H9 (cell line): ENCODE measurements at regions not wholly inside any gene's neighbourhood (a gene's known extent, or its start where the extent isn't known, plus 50 kb on each side); places are given as distances from the start of the nearest gene placed in this dataset.

ENCODE experiments used
- DNase-seq: peaks from one replicate; pipeline ENCODE4 v3.0.0-alpha.2; 2017
- H2AFZ ChIP-seq: one replicate; pipeline ENCODE4 v1.6.1; 2013; ENCODE audit warnings: mild to moderate bottlenecking, low read length, control low read depth, moderate library complexity
- H2AK5ac ChIP-seq: 2 replicates; pipeline ENCODE4 v1.6.1; 2013; ENCODE audit warnings: low read length, control low read depth, mixed read lengths; ENCODE audit not compliant: insufficient read length
- H2BK120ac ChIP-seq: one replicate; pipeline ENCODE4 v1.6.1; 2013; ENCODE audit warnings: low read depth, mild to moderate bottlenecking, low read length, control low read depth, inconsistent platforms; ENCODE audit not compliant: poor library complexity, severe bottlenecking
- H2BK12ac ChIP-seq: 2 replicates; pipeline ENCODE4 v1.6.1; 2013; ENCODE audit warnings: low read length, control low read depth, mixed read lengths, low read depth; ENCODE audit not compliant: insufficient read length
- H2BK15ac ChIP-seq: 2 replicates; pipeline ENCODE4 v1.6.1; 2013; ENCODE audit warnings: low read depth, low read length, control low read depth
- H2BK20ac ChIP-seq: one replicate; pipeline ENCODE4 v1.6.1; 2013; ENCODE audit warnings: low read depth, mild to moderate bottlenecking, low read length, control low read depth, inconsistent platforms; ENCODE audit not compliant: poor library complexity, severe bottlenecking
- H2BK5ac ChIP-seq: 2 replicates; pipeline ENCODE4 v1.6.1; 2013; ENCODE audit warnings: low read length, control low read depth, mixed read lengths; ENCODE audit not compliant: insufficient read length
- H3K14ac ChIP-seq: 2 replicates; pipeline ENCODE4 v1.6.1; 2013; ENCODE audit warnings: low read length, control low read depth; ENCODE audit not compliant: insufficient read depth
- H3K18ac ChIP-seq: 2 replicates; pipeline ENCODE4 v1.6.1; 2013; ENCODE audit warnings: low read depth, mild to moderate bottlenecking, mixed read lengths, low read length, control low read depth; ENCODE audit not compliant: insufficient read length
- H3K23ac ChIP-seq: 2 replicates; pipeline ENCODE4 v1.6.1; 2013; ENCODE audit warnings: low read length, control low read depth, mixed read lengths, low read depth; ENCODE audit not compliant: insufficient read length
- H3K23me2 ChIP-seq: 2 replicates; pipeline ENCODE4 v1.6.1; 2013; ENCODE audit warnings: low read depth, mild to moderate bottlenecking, mixed read lengths, low read length, control low read depth; ENCODE audit not compliant: insufficient read length, poor library complexity, severe bottlenecking
- H3K27ac ChIP-seq: 2 replicates; pipeline ENCODE4 v1.5.1; 2013; ENCODE audit warnings: low read length, control low read depth, mixed read lengths, low read depth; ENCODE audit not compliant: insufficient read length
- H3K27me3 ChIP-seq: 2 replicates; pipeline ENCODE4 v1.6.1; 2013; ENCODE audit warnings: low read length, control low read depth, inconsistent platforms; ENCODE audit not compliant: insufficient read depth
- H3K4ac ChIP-seq: 2 replicates; pipeline ENCODE4 v1.6.1; 2013; ENCODE audit warnings: low read depth, mild to moderate bottlenecking, control low read depth, inconsistent platforms, low read length, moderate library complexity
- H3K4me1 ChIP-seq: 2 replicates; pipeline ENCODE4 v1.6.1; 2013; ENCODE audit warnings: low read length, control low read depth, inconsistent platforms; ENCODE audit not compliant: insufficient read depth
- H3K4me2 ChIP-seq: 2 replicates; pipeline ENCODE4 v1.6.1; 2013; ENCODE audit warnings: low read length, control low read depth, mixed read lengths; ENCODE audit not compliant: insufficient read length, insufficient read depth
- H3K56ac ChIP-seq: 2 replicates; pipeline ENCODE4 v1.6.1; 2013; ENCODE audit warnings: low read depth, mild to moderate bottlenecking, mixed read lengths, low read length, control low read depth; ENCODE audit not compliant: insufficient read length
- H3K79me1 ChIP-seq: 2 replicates; pipeline ENCODE4 v1.6.1; 2013; ENCODE audit warnings: low read depth, mild to moderate bottlenecking, moderate library complexity, low read length, control low read depth, inconsistent platforms; ENCODE audit not compliant: insufficient read depth, poor library complexity, severe bottlenecking
- H3K79me2 ChIP-seq: 2 replicates; pipeline ENCODE4 v1.6.1; 2013; ENCODE audit warnings: low read length, control low read depth, inconsistent platforms; ENCODE audit not compliant: insufficient read depth
- H3K9ac ChIP-seq: 2 replicates; pipeline ENCODE4 v1.6.1; 2013; ENCODE audit warnings: low read length, control low read depth, mixed read lengths; ENCODE audit not compliant: insufficient read length; ENCODE audit errors: extremely low read depth
- H3K9me3 ChIP-seq: one replicate; pipeline ENCODE4 v1.6.1; 2013; ENCODE audit warnings: low read depth, low read length, inconsistent platforms; ENCODE audit not compliant: control insufficient read depth
- H3T11ph ChIP-seq: one replicate; pipeline ENCODE4 v1.6.1; 2013; ENCODE audit warnings: mild to moderate bottlenecking, low read length, control low read depth, inconsistent platforms
- H4K20me1 ChIP-seq: one replicate; pipeline ENCODE4 v1.6.1; 2013; ENCODE audit not compliant: control insufficient read depth, insufficient read length, insufficient read depth
- H4K5ac ChIP-seq: 2 replicates; pipeline ENCODE4 v1.6.1; 2013; ENCODE audit warnings: low read depth, mild to moderate bottlenecking, mixed read lengths, low read length, control low read depth; ENCODE audit not compliant: insufficient read length
- H4K8ac ChIP-seq: replicated peaks from 2 replicates; pipeline ENCODE4 v1.6.1; 2013; ENCODE audit warnings: low read length, control low read depth, mixed read lengths, low read depth; ENCODE audit not compliant: insufficient read length
- H4K91ac ChIP-seq: 2 replicates; pipeline ENCODE4 v1.6.1; 2013; ENCODE audit warnings: low read depth, mild to moderate bottlenecking, moderate library complexity, mixed read lengths, low read length, control low read depth; ENCODE audit not compliant: insufficient read length
- H3K27ac Mint-ChIP-seq, 3 experiments: 2 replicates in 2 of 3; 3 replicates in 1 of 3; pipeline ENCODE4 v1.8.0; 2020 to 2021; ENCODE audit warnings: mixed read lengths in 3 of 3, mild to moderate bottlenecking in 1 of 3, moderate library complexity in 1 of 3
- H3K27me3 Mint-ChIP-seq: 2 replicates; pipeline ENCODE4 v1.8.0; 2021; ENCODE audit warnings: low read depth, mild to moderate bottlenecking, moderate library complexity, mixed read lengths
- H3K36me3 Mint-ChIP-seq, 3 experiments: 2 replicates in 2 of 3; 3 replicates in 1 of 3; pipeline ENCODE4 v1.8.0; 2020 to 2021; ENCODE audit warnings: low read depth in 3 of 3, mixed read lengths in 3 of 3; ENCODE audit not compliant: insufficient read depth in 1 of 3
- H3K4me1 Mint-ChIP-seq, 2 experiments: 2 replicates each; pipeline ENCODE4 v1.8.0; 2020; ENCODE audit warnings: mixed read lengths in 2 of 2
- H3K4me3 Mint-ChIP-seq, 2 experiments: 2 replicates in 1 of 2; 3 replicates in 1 of 2; pipeline ENCODE4 v1.8.0; 2020 to 2021; ENCODE audit warnings: mild to moderate bottlenecking in 2 of 2, mixed read lengths in 2 of 2, moderate library complexity in 1 of 2
- H3K9me3 Mint-ChIP-seq, 2 experiments: 2 replicates in 1 of 2; 3 replicates in 1 of 2; pipeline ENCODE4 v1.8.0; 2020; ENCODE audit warnings: mild to moderate bottlenecking in 2 of 2, mixed read lengths in 2 of 2, moderate library complexity in 1 of 2
- WGBS: extraction: QIAGEN DNeasy Blood & Tissue Kit; methylation state at CpG from one replicate; pipeline ENCODE4 v1.1.7; 2013; ENCODE audit warnings: missing lambda C conversion rate, low lambda C conversion rate, mixed read lengths; ENCODE audit not compliant: insufficient read length; ENCODE audit errors: extremely low coverage; 5-methylcytosine and 5-hydroxymethylcytosine counted together
- TF ChIP-seq, protein P1 (sequence below): fragments of 200-600 bp; sonication (generic); conservative IDR thresholded peaks from 3 replicates; pipeline ENCODE4 v1.8.0; 2021; ENCODE audit warnings: antibody characterized with exemption, mild to moderate bottlenecking

DNA sequence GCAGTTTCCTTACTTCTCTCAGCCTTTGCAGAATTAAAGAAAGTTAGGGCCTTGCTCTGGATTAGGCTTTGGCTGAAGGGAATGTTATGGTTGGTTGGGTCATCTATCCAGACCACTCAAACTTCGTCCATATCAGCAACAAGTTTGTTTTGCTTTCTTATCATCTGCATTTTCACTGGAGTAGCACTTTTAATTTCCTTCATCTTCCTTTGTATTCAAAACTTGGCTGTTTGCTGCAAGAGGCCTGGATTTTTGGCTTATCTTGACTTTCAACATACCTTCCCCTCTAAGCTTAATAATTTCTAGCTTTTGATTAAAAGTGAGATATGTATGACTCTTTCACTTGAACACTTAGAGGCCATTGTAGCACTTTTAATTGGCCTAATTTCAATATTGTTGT lies 126.7 kb upstream of the CENPE start:
- no peak overlapping the region for H2BK5ac ChIP-seq
- no peak overlapping the region for H3K14ac ChIP-seq
- Mint-ChIP-seq H3K27ac (no peak overlapping the region), H3K36me3 (no peaks in the 10 kb centered on the region), H3K4me1 (peaks cover 2 to 17% of the 10 kb centered on the region in 2 experiments; a peak in 3 of 4 replicates), H3K27me3 (no peaks in the 10 kb centered on the region), H3K4me3 (no peak overlapping the region), H3K9me3 (no peaks in the 10 kb centered on the region)
- H2BK12ac ChIP-seq: no peak overlapping the region
- WGBS: no CpG with 5 or more reads among the region's 1 CpG
- no peak overlapping the region for H3T11ph ChIP-seq
- no peaks in the 10 kb centered on the region for H3K23me2 ChIP-seq
- H3K4me2 ChIP-seq: no peak overlapping the region
- no peak overlapping the region for H2BK20ac ChIP-seq
- no peaks in the 10 kb centered on the region; the same call in 1 of the 2 replicates for H3K4me1 ChIP-seq
- no peak overlapping the region for H3K27ac ChIP-seq
- H4K91ac ChIP-seq: no peak overlapping the region
- H2BK15ac ChIP-seq: no peak overlapping the region
- no peak overlapping the region for H4K5ac ChIP-seq
- no peak overlapping the region for H2BK120ac ChIP-seq
- H4K8ac ChIP-seq: no peak overlapping the region
- H3K9ac ChIP-seq: no peak overlapping the region
- H3K27me3 ChIP-seq: no peaks in the 10 kb centered on the region
- no peak overlapping the region for H3K56ac ChIP-seq
- no peaks in the 10 kb centered on the region for H3K9me3 ChIP-seq
- no peak overlapping the region for H2AFZ ChIP-seq
- no peak overlapping the region for H3K18ac ChIP-seq
- DNase-seq: no peak
- H3K79me1 ChIP-seq: no peaks in the 10 kb centered on the region
- H3K79me2 ChIP-seq: no peaks in the 10 kb centered on the region
- H4K20me1 ChIP-seq: no peaks in the 10 kb centered on the region
- TF ChIP-seq, protein P1, sequence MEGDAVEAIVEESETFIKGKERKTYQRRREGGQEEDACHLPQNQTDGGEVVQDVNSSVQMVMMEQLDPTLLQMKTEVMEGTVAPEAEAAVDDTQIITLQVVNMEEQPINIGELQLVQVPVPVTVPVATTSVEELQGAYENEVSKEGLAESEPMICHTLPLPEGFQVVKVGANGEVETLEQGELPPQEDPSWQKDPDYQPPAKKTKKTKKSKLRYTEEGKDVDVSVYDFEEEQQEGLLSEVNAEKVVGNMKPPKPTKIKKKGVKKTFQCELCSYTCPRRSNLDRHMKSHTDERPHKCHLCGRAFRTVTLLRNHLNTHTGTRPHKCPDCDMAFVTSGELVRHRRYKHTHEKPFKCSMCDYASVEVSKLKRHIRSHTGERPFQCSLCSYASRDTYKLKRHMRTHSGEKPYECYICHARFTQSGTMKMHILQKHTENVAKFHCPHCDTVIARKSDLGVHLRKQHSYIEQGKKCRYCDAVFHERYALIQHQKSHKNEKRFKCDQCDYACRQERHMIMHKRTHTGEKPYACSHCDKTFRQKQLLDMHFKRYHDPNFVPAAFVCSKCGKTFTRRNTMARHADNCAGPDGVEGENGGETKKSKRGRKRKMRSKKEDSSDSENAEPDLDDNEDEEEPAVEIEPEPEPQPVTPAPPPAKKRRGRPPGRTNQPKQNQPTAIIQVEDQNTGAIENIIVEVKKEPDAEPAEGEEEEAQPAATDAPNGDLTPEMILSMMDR: no peak
- no peak overlapping the region for H3K23ac ChIP-seq
- H2AK5ac ChIP-seq: no peak overlapping the region
- H3K4ac ChIP-seq: no peak overlapping the region
